IPS-15b (cell line): ENCODE measurements at regions not wholly inside any gene's neighbourhood (a gene's known extent, or its start where the extent isn't known, plus 50 kb on each side); places are given as distances from the start of the nearest gene placed in this dataset.

ENCODE experiments used
- H3K27me3 ChIP-seq: one replicate; pipeline ENCODE4 v1.6.1; 2013; ENCODE audit warnings: low read length; ENCODE audit not compliant: control insufficient read depth, insufficient read depth
- H3K36me3 ChIP-seq: one replicate; pipeline ENCODE4 v1.6.1; 2013; ENCODE audit warnings: low read length; ENCODE audit not compliant: control insufficient read depth, insufficient read depth
- H3K4me1 ChIP-seq: one replicate; pipeline ENCODE4 v1.6.1; 2013; ENCODE audit warnings: mild to moderate bottlenecking, low read length; ENCODE audit not compliant: control insufficient read depth, insufficient read depth
- H3K4me3 ChIP-seq: one replicate; pipeline ENCODE4 v1.5.1; 2013; ENCODE audit warnings: low read depth, low read length
- H3K9ac ChIP-seq: one replicate; pipeline ENCODE4 v1.6.1; 2013; ENCODE audit warnings: low read depth, mild to moderate bottlenecking, low read length
- H3K9me3 ChIP-seq: one replicate; pipeline ENCODE4 v1.6.1; 2013; ENCODE audit warnings: mild to moderate bottlenecking, low read length; ENCODE audit not compliant: control insufficient read depth, insufficient read depth

DNA sequence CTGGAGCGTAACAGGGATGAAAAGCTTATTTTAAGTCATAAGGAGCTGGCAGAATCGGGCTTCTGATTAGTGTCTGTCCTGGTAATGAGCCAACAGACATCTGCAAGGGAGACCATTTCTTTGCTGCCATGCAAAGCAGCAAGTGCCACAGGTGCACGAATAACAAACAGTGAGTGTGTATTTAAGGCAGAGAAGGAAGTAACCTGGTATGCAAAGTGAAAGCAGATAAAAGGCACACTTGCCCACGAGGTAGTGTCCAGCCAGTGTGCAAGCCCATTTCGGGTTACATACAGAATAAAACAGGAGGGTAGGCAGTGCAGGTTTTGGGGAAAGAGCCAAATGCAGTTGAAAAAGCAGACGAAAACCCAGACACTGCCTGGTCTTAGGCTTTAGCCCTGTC lies 1153.7 kb downstream of the SI start:
- H3K27me3 ChIP-seq: no peaks in the 10 kb centered on the region
- no peak overlapping the region for H3K4me3 ChIP-seq
- H3K9ac ChIP-seq: no peak overlapping the region

GRCh38 chr3:163919154-163919553 lies 1159.1 kb downstream of the SI start:
- no peak overlapping the region for H3K9ac ChIP-seq
- no peaks in the 10 kb centered on the region for H3K27me3 ChIP-seq
- no peaks in the 10 kb centered on the region for H3K36me3 ChIP-seq

More for the DNA sequence above, 1153.7 kb downstream of the SI start:
- no peaks in the 10 kb centered on the region for H3K36me3 ChIP-seq
- H3K9me3 ChIP-seq: no peaks in the 10 kb centered on the region
- H3K4me1 ChIP-seq: peaks cover 7% of the 10 kb centered on the region

DNA sequence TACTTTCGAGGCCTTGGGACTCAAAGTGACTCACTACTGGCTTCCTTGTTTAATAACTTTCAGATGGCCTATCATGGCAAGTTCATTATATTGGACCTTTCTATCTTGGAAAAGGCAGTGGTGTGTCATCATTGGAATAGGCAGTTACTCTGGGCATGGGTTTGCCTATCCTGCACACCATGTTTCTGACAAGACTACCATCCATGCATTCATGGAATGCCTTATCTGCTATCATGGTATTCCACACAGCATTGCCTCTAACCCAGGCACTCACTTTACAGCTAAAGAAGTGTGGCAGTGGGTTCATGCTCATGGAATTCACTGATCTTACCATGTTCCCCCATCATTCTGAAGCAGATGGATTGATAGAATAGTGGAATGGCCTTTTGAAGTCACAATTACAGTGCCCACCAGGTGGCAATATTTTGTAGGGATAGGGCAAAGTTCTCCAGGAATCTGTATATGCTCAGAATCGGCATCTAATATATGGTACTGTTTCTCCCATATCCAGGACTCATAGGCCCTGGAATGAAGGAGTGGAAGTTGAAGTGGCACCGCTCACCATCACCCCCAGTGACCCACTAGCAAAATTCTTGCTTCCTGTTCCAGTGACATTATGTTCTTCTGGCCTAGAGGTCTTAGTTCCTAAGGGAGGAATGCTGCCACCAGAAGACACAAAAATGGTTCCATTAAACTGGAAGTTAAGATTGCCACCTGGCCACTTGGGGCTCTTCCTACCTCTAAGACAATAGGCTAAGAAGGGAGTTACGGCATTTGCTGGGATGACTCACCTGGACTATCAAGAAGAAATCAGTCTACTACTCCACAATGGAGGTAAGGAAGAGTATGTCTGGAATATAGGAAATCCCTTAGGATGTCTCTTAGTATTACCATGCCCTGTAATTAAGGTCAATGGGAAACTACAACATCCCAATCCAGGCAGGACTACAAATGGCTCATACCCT lies 1161.4 kb downstream of the SI start:
- no peaks in the 10 kb centered on the region for H3K4me1 ChIP-seq
- H3K36me3 ChIP-seq: no peaks in the 10 kb centered on the region
- no peaks in the 10 kb centered on the region for H3K27me3 ChIP-seq
- no peak overlapping the region for H3K9ac ChIP-seq
- H3K9me3 ChIP-seq: no peaks in the 10 kb centered on the region
- no peak overlapping the region for H3K4me3 ChIP-seq

More at GRCh38 chr3:163919154-163919553, 1159.1 kb downstream of the SI start:
- no peaks in the 10 kb centered on the region for H3K4me1 ChIP-seq
- H3K9me3 ChIP-seq: no peaks in the 10 kb centered on the region
- H3K4me3 ChIP-seq: no peak overlapping the region

- H3K9ac ChIP-seq: no peak overlapping the region
- no peaks in the 10 kb centered on the region for H3K9me3 ChIP-seq
- H3K36me3 ChIP-seq: no peaks in the 10 kb centered on the region
- no peaks in the 10 kb centered on the region for H3K27me3 ChIP-seq
- no peaks in the 10 kb centered on the region for H3K4me1 ChIP-seq
- H3K4me3 ChIP-seq: no peak overlapping the region
Observed at GRCh38 chr3:163915280-163915679, 1163.0 kb downstream of the SI start.

GRCh38 chr3:163914567-163914966 lies 1163.7 kb downstream of the SI start:
- no peak overlapping the region for H3K4me3 ChIP-seq
- no peaks in the 10 kb centered on the region for H3K27me3 ChIP-seq
- no peak overlapping the region for H3K9ac ChIP-seq
- H3K9me3 ChIP-seq: no peaks in the 10 kb centered on the region
- H3K4me1 ChIP-seq: no peaks in the 10 kb centered on the region
- H3K36me3 ChIP-seq: no peaks in the 10 kb centered on the region

GRCh38 chr3:163891771-163892170 lies 1186.5 kb downstream of the SI start:
- no peaks in the 10 kb centered on the region for H3K27me3 ChIP-seq
- H3K4me1 ChIP-seq: peaks cover 6% of the 10 kb centered on the region
- no peaks in the 10 kb centered on the region for H3K9me3 ChIP-seq
- no peak overlapping the region for H3K9ac ChIP-seq
- no peak overlapping the region for H3K4me3 ChIP-seq
- H3K36me3 ChIP-seq: no peaks in the 10 kb centered on the region

DNA sequence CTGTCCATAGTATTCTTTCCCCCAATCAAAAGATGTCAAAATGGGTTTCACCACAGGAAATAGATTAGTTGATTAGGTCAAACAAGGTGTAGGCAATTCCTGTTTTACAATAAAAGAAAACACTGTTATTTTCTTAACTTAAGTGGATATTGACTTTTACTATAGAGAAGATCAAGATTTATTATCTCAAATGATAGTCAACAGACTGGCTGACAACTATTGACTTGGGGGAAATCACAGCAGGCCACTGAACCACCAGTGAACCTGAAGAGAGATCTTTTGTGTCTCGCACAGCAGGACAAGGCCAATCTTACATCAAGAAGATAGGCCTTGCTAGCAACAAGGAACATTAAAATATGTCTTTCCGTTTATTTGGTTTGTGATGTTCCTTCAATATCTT lies 1187.6 kb downstream of the SI start:
- Histone ChIP-seq H3K9me3 (no peaks in the 10 kb centered on the region), H3K36me3 (no peaks in the 10 kb centered on the region), H3K27me3 (no peaks in the 10 kb centered on the region), H3K4me3 (no peak overlapping the region), H3K9ac (no peak overlapping the region), H3K4me1 (peaks cover 6% of the 10 kb centered on the region)

GRCh38 chr3:163879172-163879571 lies 1199.1 kb downstream of the SI start:
- no peaks in the 10 kb centered on the region for H3K36me3 ChIP-seq
- H3K4me3 ChIP-seq: no peak overlapping the region
- no peak overlapping the region for H3K9ac ChIP-seq
- H3K9me3 ChIP-seq: no peaks in the 10 kb centered on the region
- no peaks in the 10 kb centered on the region for H3K27me3 ChIP-seq
- H3K4me1 ChIP-seq: no peaks in the 10 kb centered on the region

DNA sequence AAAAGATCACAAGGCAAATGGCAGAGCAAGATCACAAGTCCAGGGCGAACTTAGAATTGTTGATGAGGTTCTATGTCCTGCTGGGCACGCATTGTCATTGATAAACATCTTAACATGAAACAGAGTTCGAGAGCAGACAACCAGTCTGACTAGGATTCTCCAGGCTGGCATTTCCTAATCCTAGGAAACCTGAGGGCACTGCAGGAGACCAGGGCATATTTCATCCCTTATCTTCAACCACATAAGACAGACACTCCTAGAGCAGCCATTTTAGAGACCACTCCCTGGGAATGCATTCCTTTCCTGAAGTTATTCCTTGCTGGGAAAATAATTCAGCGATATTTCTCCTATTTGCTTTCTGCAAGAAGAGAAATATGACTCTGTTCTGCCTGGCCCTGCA lies 1199.9 kb downstream of the SI start:
- Histone ChIP-seq H3K9ac (no peak overlapping the region), H3K9me3 (no peaks in the 10 kb centered on the region), H3K36me3 (no peaks in the 10 kb centered on the region), H3K4me3 (no peak overlapping the region), H3K27me3 (no peaks in the 10 kb centered on the region), H3K4me1 (no peaks in the 10 kb centered on the region)

DNA sequence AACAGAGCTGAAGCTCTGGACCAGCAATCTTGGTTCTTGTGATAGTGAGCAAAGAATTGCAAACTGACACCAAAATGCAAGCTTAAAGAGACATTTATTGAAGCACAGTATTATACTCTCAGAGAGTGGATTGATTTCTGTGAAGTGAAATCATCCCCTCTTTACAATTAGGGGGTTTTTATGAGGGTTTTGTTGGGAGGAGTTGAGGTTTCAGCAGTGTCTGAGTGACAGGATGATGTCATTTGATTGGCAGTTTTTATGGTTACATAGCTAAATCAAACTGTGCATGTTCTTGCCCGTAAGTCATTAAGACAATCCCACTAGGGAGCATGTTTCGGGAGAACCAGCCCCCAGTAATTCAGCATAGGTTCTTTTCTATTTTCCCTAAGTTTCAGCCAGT lies 1200.5 kb downstream of the SI start:
- H3K9me3 ChIP-seq: no peaks in the 10 kb centered on the region
- H3K4me1 ChIP-seq: no peaks in the 10 kb centered on the region
- no peaks in the 10 kb centered on the region for H3K36me3 ChIP-seq
- H3K9ac ChIP-seq: no peak overlapping the region
- no peaks in the 10 kb centered on the region for H3K27me3 ChIP-seq
- H3K4me3 ChIP-seq: no peak overlapping the region

- Histone ChIP-seq H3K9ac (no peak overlapping the region), H3K4me3 (no peak overlapping the region), H3K27me3 (no peaks in the 10 kb centered on the region), H3K4me1 (no peaks in the 10 kb centered on the region), H3K36me3 (no peaks in the 10 kb centered on the region), H3K9me3 (no peaks in the 10 kb centered on the region)
Observed at GRCh38 chr3:163863146-163863545, 1215.2 kb downstream of the SI start.

GRCh38 chr3:163852233-163852632 lies 1226.1 kb downstream of the SI start:
- H3K9ac ChIP-seq: no peak overlapping the region
- H3K36me3 ChIP-seq: no peaks in the 10 kb centered on the region

More at GRCh38 chr3:163852233-163852632, 1226.1 kb downstream of the SI start:
- H3K4me1 ChIP-seq: no peaks in the 10 kb centered on the region
- H3K27me3 ChIP-seq: no peaks in the 10 kb centered on the region
- H3K9me3 ChIP-seq: no peaks in the 10 kb centered on the region
- H3K4me3 ChIP-seq: no peak overlapping the region
